Naive thymus-derived CD4-positive, alpha-beta T cell (primary cell): ENCODE measurements at regions not wholly inside any gene's neighbourhood (a gene's known extent, or its start where the extent isn't known, plus 50 kb on each side); places are given as distances from the start of the nearest gene placed in this dataset.

ENCODE experiments used
- ATAC-seq: fragments of 150-1000 bp; cut with Tn5 transposase; 2 replicates; pipeline ENCODE4 v1.10.0; 2021; ENCODE audit warnings: mild to moderate bottlenecking, moderate library complexity
- CTCF ChIA-PET: fragments of 350-600 bp; sonication (Branson Sonifier 250); formaldehyde crosslinking; loops from one replicate; lab custom pipeline; 2021; ENCODE audit warnings: antibody characterized with exemption; lab: Charles Lee
- POLR2A ChIA-PET: fragments of 350-600 bp; sonication (Branson Sonifier 250); formaldehyde crosslinking; loops from one replicate; lab custom pipeline; 2021; ENCODE audit warnings: antibody characterized with exemption, inconsistent platforms; lab: Charles Lee
- DNase-seq, 9 donors: peaks; one replicate each; pipeline versions ENCODE4 v3.0.0 to v3.0.0-alpha.2; 2020 to 2022; ENCODE audit warnings: mixed read lengths in 1 of 9
- H3K27ac ChIP-seq: one replicate; pipeline ENCODE4 v1.7.0; 2013; ENCODE audit warnings: mild to moderate bottlenecking, low read depth, low read length, moderate library complexity
- H3K27me3 ChIP-seq, 2 donors: one replicate each; pipeline ENCODE4 v1.7.0; 2013; ENCODE audit warnings: low read length in 2 of 2, mild to moderate bottlenecking in 2 of 2, moderate library complexity in 2 of 2; ENCODE audit not compliant: control insufficient read depth in 2 of 2, insufficient read depth in 2 of 2
- H3K36me3 ChIP-seq, 3 experiments: 1 replicate in 2 of 3; 2 replicates in 1 of 3; pipeline ENCODE4 v1.7.0; 2013; ENCODE audit warnings: low read length in 3 of 3, mild to moderate bottlenecking in 3 of 3, moderate library complexity in 1 of 3; ENCODE audit not compliant: insufficient read depth in 3 of 3, control insufficient read depth in 2 of 3
- H3K4me1 ChIP-seq, 2 donors: one replicate each; pipeline ENCODE4 v1.7.0; 2013; ENCODE audit warnings: low read length in 2 of 2, mild to moderate bottlenecking in 2 of 2, moderate library complexity in 1 of 2; ENCODE audit not compliant: control insufficient read depth in 2 of 2, insufficient read depth in 2 of 2
- H3K4me3 ChIP-seq: 2 replicates; pipeline ENCODE4 v1.7.0; 2013; ENCODE audit warnings: mild to moderate bottlenecking, low read length
- H3K9me3 ChIP-seq, 3 experiments: 1 replicate in 2 of 3; 2 replicates in 1 of 3; pipeline ENCODE4 v1.7.0; 2013; ENCODE audit warnings: low read length in 3 of 3; ENCODE audit not compliant: control insufficient read depth in 2 of 3
- H3K27ac Mint-ChIP-seq, 9 donors: one replicate each; pipeline ENCODE4 v1.8.0; 2020 to 2022; ENCODE audit warnings: mixed read lengths in 9 of 9, mild to moderate bottlenecking in 8 of 9, moderate library complexity in 5 of 9, inconsistent platforms in 2 of 9
- H3K27me3 Mint-ChIP-seq, 5 donors: one replicate each; pipeline ENCODE4 v1.8.0; 2021 to 2022; ENCODE audit warnings: mixed read lengths in 5 of 5, mild to moderate bottlenecking in 1 of 5
- H3K36me3 Mint-ChIP-seq, 5 donors: one replicate each; pipeline ENCODE4 v1.8.0; 2020 to 2022; ENCODE audit warnings: mixed read lengths in 5 of 5, mild to moderate bottlenecking in 3 of 5, inconsistent platforms in 1 of 5
- H3K4me1 Mint-ChIP-seq, 7 donors: one replicate each; pipeline ENCODE4 v1.8.0; 2020 to 2022; ENCODE audit warnings: mixed read lengths in 7 of 7, mild to moderate bottlenecking in 3 of 7, inconsistent platforms in 1 of 7
- H3K4me3 Mint-ChIP-seq, 10 donors: one replicate each; pipeline ENCODE4 v1.8.0; 2020 to 2022; ENCODE audit warnings: mild to moderate bottlenecking in 10 of 10, mixed read lengths in 10 of 10, moderate library complexity in 6 of 10, inconsistent platforms in 2 of 10
- H3K9me3 Mint-ChIP-seq, 11 donors: one replicate each; pipeline ENCODE4 v1.8.0; 2020 to 2022; ENCODE audit warnings: mixed read lengths in 11 of 11, mild to moderate bottlenecking in 4 of 11, inconsistent platforms in 1 of 11, moderate library complexity in 1 of 11
- intact Hi-C, 2 donors: fragments of 100-400 bp; cut with micrococcal nuclease; formaldehyde crosslinking; loops; one replicate each; pipeline ENCODE4 v1.15.1; 2023

GRCh38 chr2:39546937-39547336 lies 109.9 kb upstream of the MAP4K3 start:
- no peaks in the 10 kb centered on the region for H3K4me1 Mint-ChIP-seq
- DNase-seq (no peak), ATAC-seq (no peak)
- H3K27me3 ChIP-seq = no peaks in the 10 kb centered on the region
- H3K36me3 Mint-ChIP-seq = no peaks in the 10 kb centered on the region
- POLR2A ChIA-PET = no interaction called here
- H3K4me3 ChIP-seq = no peak overlapping the region
- no peak overlapping the region for H3K4me3 Mint-ChIP-seq
- H3K36me3 ChIP-seq = no peaks in the 10 kb centered on the region
- no peaks in the 10 kb centered on the region for H3K9me3 Mint-ChIP-seq
- H3K9me3 ChIP-seq = no peaks in the 10 kb centered on the region
- no peak overlapping the region for H3K27ac ChIP-seq
- no peak overlapping the region for H3K27ac Mint-ChIP-seq
- no peaks in the 10 kb centered on the region for H3K4me1 ChIP-seq
- peaks cover 0 to 8% (median 0%) of the 10 kb centered on the region in 5 donors for H3K27me3 Mint-ChIP-seq
- CTCF ChIA-PET = no interaction called here
- intact Hi-C loops = no loop called here

- Mint-ChIP-seq H3K36me3 (no peaks in the 10 kb centered on the region), H3K4me3 (no peak overlapping the region), H3K27ac (no peak overlapping the region), H3K9me3 (no peaks in the 10 kb centered on the region), H3K27me3 (peaks cover 0 to 8% (median 0%) of the 10 kb centered on the region in 5 donors), H3K4me1 (no peaks in the 10 kb centered on the region)
- ChIA-PET POLR2A (no interaction called here), CTCF (no interaction called here)
- H3K4me3 ChIP-seq = no peak overlapping the region
- intact Hi-C loops = no loop called here
- no peak for DNase-seq
- no peak overlapping the region for H3K27ac ChIP-seq
- ATAC-seq = no peak
- H3K36me3 ChIP-seq = no peaks in the 10 kb centered on the region
- H3K4me1 ChIP-seq = no peaks in the 10 kb centered on the region
- H3K27me3 ChIP-seq = no peaks in the 10 kb centered on the region
- H3K9me3 ChIP-seq = no peaks in the 10 kb centered on the region
Observed at GRCh38 chr2:39547811-39548719, 111.0 kb upstream of the MAP4K3 start.

DNA sequence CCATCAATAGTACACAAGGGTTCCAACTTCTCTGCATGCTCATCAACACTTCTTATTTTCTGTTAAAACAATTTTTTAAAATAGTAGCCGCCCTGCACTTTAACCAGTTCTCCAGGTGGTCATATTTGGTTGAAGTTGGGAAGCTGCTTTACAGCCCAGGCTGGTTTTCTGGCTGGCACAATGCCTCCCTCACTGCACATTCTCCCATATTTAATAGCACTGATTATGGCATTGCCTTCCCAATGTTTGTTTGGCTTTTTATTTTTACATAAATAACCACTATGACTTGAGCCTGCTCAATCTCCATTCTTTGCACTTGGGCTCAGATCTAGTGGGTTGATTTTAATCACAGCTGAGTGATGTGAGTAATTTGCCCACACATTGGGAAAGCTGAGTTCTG lies 111.9 kb upstream of the MAP4K3 start:
- POLR2A ChIA-PET = no interaction called here
- no peaks in the 10 kb centered on the region for H3K36me3 ChIP-seq
- H3K9me3 ChIP-seq = no peaks in the 10 kb centered on the region
- Mint-ChIP-seq H3K27ac (no peak overlapping the region), H3K4me3 (no peak overlapping the region), H3K27me3 (peaks cover 0 to 8% (median 0%) of the 10 kb centered on the region in 5 donors), H3K9me3 (no peaks in the 10 kb centered on the region), H3K4me1 (no peaks in the 10 kb centered on the region), H3K36me3 (no peaks in the 10 kb centered on the region)
- ATAC-seq (no peak), DNase-seq (no peak)
- H3K4me1 ChIP-seq = no peaks in the 10 kb centered on the region
- intact Hi-C loops = no loop called here
- H3K27ac ChIP-seq = no peak overlapping the region
- H3K27me3 ChIP-seq = no peaks in the 10 kb centered on the region
- no peak overlapping the region for H3K4me3 ChIP-seq
- CTCF ChIA-PET = no interaction called here

DNA sequence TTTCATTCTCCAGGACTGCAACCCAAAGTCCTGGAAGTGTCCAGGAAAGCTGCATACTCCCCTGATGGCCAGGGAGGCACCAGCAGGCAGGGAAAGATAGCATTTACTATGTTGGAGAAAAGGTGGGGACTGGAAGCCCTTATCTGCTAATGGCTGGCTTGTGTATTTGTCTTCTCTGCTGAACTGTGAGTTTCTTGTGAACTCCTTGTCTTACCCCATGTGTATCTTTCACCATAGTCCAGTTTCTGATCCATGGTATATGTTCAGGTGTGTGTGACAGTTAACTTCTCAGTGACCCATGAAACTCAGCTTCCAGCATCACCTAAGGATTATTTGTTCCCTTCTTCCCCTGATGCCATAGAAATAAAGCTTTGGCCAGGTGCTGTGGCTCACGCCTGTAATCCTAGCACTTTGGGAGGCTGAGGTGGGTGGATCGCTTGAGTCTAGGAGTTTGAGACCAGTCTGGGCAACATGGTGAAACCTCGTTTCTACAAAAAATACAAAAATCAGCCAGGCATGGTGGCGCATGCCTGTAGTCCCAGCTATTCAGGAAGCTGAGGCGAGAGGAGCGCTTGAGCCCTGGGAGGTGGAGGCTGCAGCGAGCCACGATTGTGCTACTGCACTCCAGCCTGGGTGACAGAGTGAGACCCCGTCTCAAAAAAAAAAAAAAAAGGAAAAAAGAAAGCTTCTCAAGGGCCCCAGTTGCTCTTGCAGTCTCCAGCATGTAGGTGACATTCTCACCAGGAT lies 112.8 kb upstream of the MAP4K3 start:
- CTCF ChIA-PET = no interaction called here
- H3K27me3 Mint-ChIP-seq = peaks cover 0 to 5% (median 0%) of the 10 kb centered on the region in 5 donors
- POLR2A ChIA-PET = no interaction called here
- Histone ChIP-seq H3K9me3 (no peaks in the 10 kb centered on the region), H3K27ac (no peak overlapping the region), H3K4me1 (no peaks in the 10 kb centered on the region), H3K36me3 (no peaks in the 10 kb centered on the region), H3K4me3 (no peak overlapping the region), H3K27me3 (no peaks in the 10 kb centered on the region)
- ATAC-seq (no peak), DNase-seq (no peak)
- intact Hi-C loops = no loop called here
- H3K4me1 Mint-ChIP-seq = no peaks in the 10 kb centered on the region
- H3K27ac Mint-ChIP-seq = peak overlapping the region in 1 of 9 donors; percentile 53
- no peaks in the 10 kb centered on the region for H3K9me3 Mint-ChIP-seq
- H3K36me3 Mint-ChIP-seq = no peaks in the 10 kb centered on the region
- no peak overlapping the region for H3K4me3 Mint-ChIP-seq

DNA sequence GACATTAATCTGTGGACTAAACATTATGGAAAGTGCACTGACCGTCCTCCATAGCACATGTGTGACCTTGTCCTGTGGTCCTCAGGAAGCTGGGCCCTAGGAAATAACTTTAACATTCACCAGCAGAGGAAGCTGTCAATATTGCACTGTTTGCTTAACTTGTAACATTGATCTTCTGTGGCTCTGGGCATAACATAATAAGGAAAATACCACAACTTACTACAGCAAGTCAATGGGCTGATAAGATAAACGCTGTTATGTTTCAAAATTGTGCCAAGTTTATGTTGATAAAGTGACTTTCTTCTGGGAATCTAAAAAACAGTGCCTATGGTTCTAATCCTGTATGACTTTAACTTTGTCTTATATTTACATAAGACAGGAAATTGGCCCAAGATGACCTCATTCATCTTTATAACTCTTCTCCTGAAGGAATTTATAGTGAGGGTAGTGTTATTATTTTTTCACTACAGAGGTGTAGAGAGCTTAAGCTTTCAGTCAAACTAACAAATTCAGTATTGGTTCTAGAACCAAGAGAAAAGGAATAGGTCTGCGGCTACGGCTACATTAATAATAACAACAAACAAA lies 113.7 kb upstream of the MAP4K3 start:
- Histone ChIP-seq H3K4me1 (no peaks in the 10 kb centered on the region), H3K36me3 (no peaks in the 10 kb centered on the region), H3K27ac (no peak overlapping the region), H3K9me3 (no peaks in the 10 kb centered on the region), H3K4me3 (no peak overlapping the region), H3K27me3 (no peaks in the 10 kb centered on the region)
- H3K36me3 Mint-ChIP-seq = no peaks in the 10 kb centered on the region
- no peak overlapping the region for H3K4me3 Mint-ChIP-seq
- POLR2A ChIA-PET = no interaction called here
- CTCF ChIA-PET = no interaction called here
- no peaks in the 10 kb centered on the region for H3K9me3 Mint-ChIP-seq
- DNase-seq (no peak), ATAC-seq (no peak)
- H3K27ac Mint-ChIP-seq = no peak overlapping the region
- intact Hi-C loops = no loop called here
- no peaks in the 10 kb centered on the region for H3K4me1 Mint-ChIP-seq
- H3K27me3 Mint-ChIP-seq = no peaks in the 10 kb centered on the region

GRCh38 chr2:39558906-39559305 lies 106.8 kb upstream of the TMEM178A start:
- ChIA-PET CTCF (no interaction called here), POLR2A (no interaction called here)
- Histone ChIP-seq H3K27me3 (no peaks in the 10 kb centered on the region), H3K4me3 (no peak overlapping the region), H3K27ac (no peak overlapping the region), H3K9me3 (peaks cover 0 to 19% (median 0%) of the 10 kb centered on the region in 3 experiments), H3K36me3 (no peaks in the 10 kb centered on the region), H3K4me1 (no peaks in the 10 kb centered on the region)
- H3K4me3 Mint-ChIP-seq = no peak overlapping the region
- intact Hi-C loops = no loop called here
- H3K27me3 Mint-ChIP-seq = peaks cover 0 to 5% (median 0%) of the 10 kb centered on the region in 5 donors
- peaks cover 0 to 5% (median 3%) of the 10 kb centered on the region in 5 donors for H3K36me3 Mint-ChIP-seq
- no peaks in the 10 kb centered on the region for H3K4me1 Mint-ChIP-seq
- no peak for ATAC-seq
- no peak overlapping the region for H3K27ac Mint-ChIP-seq
- DNase-seq = no peak
- H3K9me3 Mint-ChIP-seq = peaks cover 6 to 29% (median 19%) of the 10 kb centered on the region in 11 donors
